Neural cell (in vitro differentiated cells): ENCODE measurements at regions not wholly inside any gene's neighbourhood (a gene's known extent, or its start where the extent isn't known, plus 50 kb on each side); places are given as distances from the start of the nearest gene placed in this dataset.

Experiments used
- EZH2 ChIP-seq: fragments of 200-600, 300-800 bp; shearing (Covaris generic), sonication (generic); IDR thresholded peaks from 2 replicates; pipeline ENCODE4 v1.6.1; 2014; ENCODE audit warnings: antibody characterized with exemption, low read length, borderline replicate concordance, mild to moderate bottlenecking; ENCODE audit not compliant: insufficient read depth, poor library complexity, severe bottlenecking
- MXI1 ChIP-seq: fragments of 450-650 bp; conservative IDR thresholded peaks from 2 replicates; pipeline ENCODE4 v1.6.1; 2014; ENCODE audit warnings: antibody characterized with exemption, mild to moderate bottlenecking; ENCODE audit not compliant: poor library complexity, severe bottlenecking
- POLR2AphosphoS5 ChIP-seq: IDR thresholded peaks from 2 replicates; pipeline ENCODE4 v1.6.1; 2012
- TF ChIP-seq, protein P1 (sequence below): fragments of 450-650 bp; IDR thresholded peaks from 2 replicates; pipeline ENCODE4 v1.5.1; 2014; ENCODE audit warnings: antibody characterized with exemption, mild to moderate bottlenecking, moderate library complexity; ENCODE audit not compliant: poor library complexity, severe bottlenecking

GRCh38 chr2:204023088-204023487 lies 86.5 kb downstream of the ICOS start:
- TF ChIP-seq MXI1 (no peak), EZH2 (no peak), POLR2AphosphoS5 (no peak)
- TF ChIP-seq, protein P1, sequence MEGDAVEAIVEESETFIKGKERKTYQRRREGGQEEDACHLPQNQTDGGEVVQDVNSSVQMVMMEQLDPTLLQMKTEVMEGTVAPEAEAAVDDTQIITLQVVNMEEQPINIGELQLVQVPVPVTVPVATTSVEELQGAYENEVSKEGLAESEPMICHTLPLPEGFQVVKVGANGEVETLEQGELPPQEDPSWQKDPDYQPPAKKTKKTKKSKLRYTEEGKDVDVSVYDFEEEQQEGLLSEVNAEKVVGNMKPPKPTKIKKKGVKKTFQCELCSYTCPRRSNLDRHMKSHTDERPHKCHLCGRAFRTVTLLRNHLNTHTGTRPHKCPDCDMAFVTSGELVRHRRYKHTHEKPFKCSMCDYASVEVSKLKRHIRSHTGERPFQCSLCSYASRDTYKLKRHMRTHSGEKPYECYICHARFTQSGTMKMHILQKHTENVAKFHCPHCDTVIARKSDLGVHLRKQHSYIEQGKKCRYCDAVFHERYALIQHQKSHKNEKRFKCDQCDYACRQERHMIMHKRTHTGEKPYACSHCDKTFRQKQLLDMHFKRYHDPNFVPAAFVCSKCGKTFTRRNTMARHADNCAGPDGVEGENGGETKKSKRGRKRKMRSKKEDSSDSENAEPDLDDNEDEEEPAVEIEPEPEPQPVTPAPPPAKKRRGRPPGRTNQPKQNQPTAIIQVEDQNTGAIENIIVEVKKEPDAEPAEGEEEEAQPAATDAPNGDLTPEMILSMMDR = no peak
